Right ventricle myocardium superior (tissue), 1 donor: ENCODE measurements at regions not wholly inside any gene's neighbourhood (a gene's known extent, or its start where the extent isn't known, plus 50 kb on each side); places are given as distances from the start of the nearest gene placed in this dataset.
"Not testable (repeated sequence)": the region's sequence is repeated elsewhere in the genome, so short reads cannot be mapped to it uniquely, and the experiment has no call there.

Source experiments
- ATAC-seq: fragments of 200-7000 bp; cut with Tn5 transposase; one replicate; pipeline ENCODE4 v1.9.1; 2020; ENCODE audit warnings: mild to moderate bottlenecking; ENCODE audit not compliant: poor library complexity
- DNase-seq: peaks from one replicate; pipeline ENCODE4 v3.0.0-alpha.2; 2020
- intact Hi-C: fragments of 100-400 bp; cut with DNase I; formaldehyde crosslinking; loops from one replicate; pipeline ENCODE4 v1.11.2; 2022
- donor health status: DM: no; HTN: yes; CAD: no; lungs with severe emphysema.

- intact Hi-C loops, result no loop called here
- DNase-seq, result no peak
- ATAC-seq, result no peak
These were observed 1233.1 kb upstream of the ALCAM start for GRCh38 chr3:104133630-104134029.

GRCh38 chr3:104137116-104137515, 1229.6 kb upstream of the ALCAM start:
- intact Hi-C loops, result no loop called here
- no peak for DNase-seq
- no peak for ATAC-seq

- ATAC-seq (no peak), DNase-seq (no peak)
- intact Hi-C loops, result no loop called here
These were observed 1221.5 kb upstream of the ALCAM start for GRCh38 chr3:104145164-104145563.

- no peak for ATAC-seq
- no peak for DNase-seq
- intact Hi-C loops, result no loop called here
These were observed 1217.6 kb upstream of the ALCAM start for GRCh38 chr3:104149154-104149553.

- intact Hi-C loops, result no loop called here
- DNase-seq (no peak), ATAC-seq (no peak)
These were observed 1216.0 kb upstream of the ALCAM start for GRCh38 chr3:104150724-104151123.

- ATAC-seq (no peak), DNase-seq (no peak)
- intact Hi-C loops, result no loop called here
These were observed 1211.8 kb upstream of the ALCAM start for GRCh38 chr3:104154896-104155295.

- ATAC-seq (no peak), DNase-seq (no peak)
- intact Hi-C loops, result no loop called here
These were observed 1200.8 kb upstream of the ALCAM start for GRCh38 chr3:104165866-104166265.

- intact Hi-C loops, result no loop called here
- ATAC-seq, result no peak
- DNase-seq, result no peak
These were observed 1198.3 kb upstream of the ALCAM start for GRCh38 chr3:104168386-104168785.

GRCh38 chr3:104175696-104176095, 1191.0 kb upstream of the ALCAM start:
- no peak for DNase-seq
- intact Hi-C loops, result no loop called here
- no peak for ATAC-seq

- ATAC-seq (no peak), DNase-seq (no peak)
- intact Hi-C loops, result no loop called here
These were observed 1190.0 kb upstream of the ALCAM start for GRCh38 chr3:104176706-104177105.

GRCh38 chr3:104178680-104179079, 1188.0 kb upstream of the ALCAM start:
- ATAC-seq, result no peak
- DNase-seq, result no peak
- intact Hi-C loops, result no loop called here

GRCh38 chr3:104180906-104181305, 1185.8 kb upstream of the ALCAM start:
- intact Hi-C loops, result no loop called here
- ATAC-seq (no peak), DNase-seq (no peak)

- ATAC-seq (no peak), DNase-seq (no peak)
- intact Hi-C loops, result no loop called here
These were observed 1176.0 kb upstream of the ALCAM start for GRCh38 chr3:104190681-104191080.

GRCh38 chr3:104198131-104198530, 1168.6 kb upstream of the ALCAM start:
- ATAC-seq, result no peak
- intact Hi-C loops, result no loop called here

GRCh38 chr3:104206925-104207324, 1159.8 kb upstream of the ALCAM start:
- no peak for ATAC-seq
- no peak for DNase-seq
- intact Hi-C loops, result no loop called here

More at GRCh38 chr3:104198131-104198530, 1168.6 kb upstream of the ALCAM start:
- no peak for DNase-seq

GRCh38 chr3:104214277-104214676, 1152.4 kb upstream of the ALCAM start:
- DNase-seq (no peak), ATAC-seq (no peak)
- intact Hi-C loops, result no loop called here

GRCh38 chr3:104214937-104215336, 1151.8 kb upstream of the ALCAM start:
- DNase-seq, result no peak
- ATAC-seq, result no peak
- intact Hi-C loops, result no loop called here

- ATAC-seq, intact Hi-C loops, DNase-seq: not testable (repeated sequence)
These were observed 1147.7 kb upstream of the ALCAM start for GRCh38 chr3:104219046-104219445.

- DNase-seq (no peak), ATAC-seq (no peak)
- intact Hi-C loops, result no loop called here
These were observed 1132.1 kb upstream of the ALCAM start for GRCh38 chr3:104234442-104235194.

GRCh38 chr3:104244680-104245220, 1122.0 kb upstream of the ALCAM start:
- intact Hi-C loops, result no loop called here
- DNase-seq (no peak), ATAC-seq (no peak)

- intact Hi-C loops, result no loop called here
- DNase-seq (no peak), ATAC-seq (no peak)
These were observed 1121.4 kb upstream of the ALCAM start for GRCh38 chr3:104245261-104245660.
